ENCODE measurements at regions not wholly inside any gene's neighbourhood (a gene's known extent, or its start where the extent isn't known, plus 50 kb on each side); places are given as distances from the start of the nearest gene placed in this dataset.

DNA sequence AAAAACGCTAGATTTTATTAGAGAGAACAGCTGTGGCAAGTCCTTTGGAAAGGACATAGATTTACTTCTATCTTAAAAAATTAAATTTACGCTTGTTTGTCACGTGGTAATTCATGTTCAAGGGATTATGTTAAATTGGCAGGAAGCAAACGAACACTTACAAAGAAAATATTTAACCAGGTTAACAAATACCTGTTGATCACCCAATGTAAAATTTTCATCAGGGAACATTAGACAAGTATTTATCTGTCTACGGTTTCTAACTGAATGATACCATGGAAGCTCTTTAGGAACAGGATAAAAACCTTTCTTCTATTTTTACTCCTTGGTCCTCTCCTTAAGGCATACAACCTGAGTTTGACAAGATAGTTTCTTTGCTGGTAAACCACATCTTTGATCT lies 122.2 kb downstream of the NOC3L start:
- TF ChIP-seq TAF7 (optimal IDR thresholded peaks at IDR 0.05; ENCODE audit: borderline replicate concordance, low read depth, low read length) (no peak), CTCF (IDR thresholded peaks at IDR 0.05; ENCODE audit: control extremely low read depth in 1 of 3, insufficient read depth in 1 of 3, low read depth in 1 of 3, low read length in 3 of 3) (no peak), POLR2A (IDR thresholded peaks at IDR 0.05; ENCODE audit: control extremely low read depth in 1 of 2, low read depth in 2 of 2, low read length in 2 of 2) (no peak), FOSL1 (IDR thresholded peaks at IDR 0.05; ENCODE audit: insufficient read depth, low read depth, low read length) (no peak), EZH2 (IDR thresholded peaks at IDR 0.05; ENCODE audit: low read depth, low read length, severe bottlenecking) (no peak), BRCA1 (IDR thresholded peaks at IDR 0.05; ENCODE audit: low read depth, low read length) (no peak), MAFK (IDR thresholded peaks at IDR 0.05; ENCODE audit: low read depth, low read length) (no peak), EP300 (IDR thresholded peaks at IDR 0.05; ENCODE audit: borderline replicate concordance in 1 of 2, low read depth in 2 of 2, low read length in 2 of 2) (no peak), SIRT6 (IDR thresholded peaks at IDR 0.05; ENCODE audit: low read length) (no peak), MAX (IDR thresholded peaks at IDR 0.05) (no peak), ZNF274 (IDR thresholded peaks at IDR 0.05; ENCODE audit: borderline replicate concordance, extremely low read depth, low read length) (no peak), CBX5 (IDR thresholded peaks at IDR 0.05; ENCODE audit: low read depth, low read length) (no peak)

Data from H1 (cell line).